Bronchial epithelial cell (primary cell): ENCODE measurements at regions not wholly inside any gene's neighbourhood (a gene's known extent, or its start where the extent isn't known, plus 50 kb on each side); places are given as distances from the start of the nearest gene placed in this dataset.

Experiments
- DNase-seq: peaks from one replicate; pipeline ENCODE4 v3.0.0-alpha.2; 2010; ENCODE audit warnings: low read depth
- FAIRE-seq: peaks from 2 replicates; lab custom pipeline; 2011; peaks lifted over from hg19 to GRCh38; lab: Jason Lieb, UNC
- H3K27me3 ChIP-seq: 2 replicates; pipeline ENCODE4 v1.5.1; 2011; ENCODE audit warnings: low read length; ENCODE audit not compliant: control insufficient read depth, insufficient read depth
- H3K36me3 ChIP-seq: 2 replicates; pipeline ENCODE4 v1.5.1; 2011; ENCODE audit warnings: low read length; ENCODE audit not compliant: control insufficient read depth, insufficient read depth
- H3K4me3 ChIP-seq: 2 replicates; pipeline ENCODE4 v1.5.1; 2011; ENCODE audit warnings: mild to moderate bottlenecking, low read depth, low read length, control low read depth
- CTCF ChIP-seq: IDR thresholded peaks from 2 replicates; pipeline ENCODE4 v1.5.1; 2011; ENCODE audit warnings: mild to moderate bottlenecking, moderate library complexity, low read length, control low read depth, inconsistent platforms; ENCODE audit not compliant: insufficient read depth, severe bottlenecking

GRCh38 chr4:43564591-43564990 is 672.1 kb downstream of the GRXCR1 start:
- FAIRE-seq = no peak
- no peak for DNase-seq

GRCh38 chr4:43567644-43568043 is 675.1 kb downstream of the GRXCR1 start:
- DNase-seq (no peak), FAIRE-seq (no peak)
- H3K27me3 ChIP-seq = no peaks in the 10 kb centered on the region
- TF ChIP-seq CTCF = no peak
- H3K36me3 ChIP-seq = no peaks in the 10 kb centered on the region
- H3K4me3 ChIP-seq = no peak overlapping the region

More at GRCh38 chr4:43564591-43564990, 672.1 kb downstream of the GRXCR1 start:
- Histone ChIP-seq H3K27me3 (no peaks in the 10 kb centered on the region), H3K36me3 (no peaks in the 10 kb centered on the region), H3K4me3 (no peak overlapping the region)
- TF ChIP-seq CTCF = no peak

GRCh38 chr4:43586813-43587212 is 694.3 kb downstream of the GRXCR1 start:
- no peaks in the 10 kb centered on the region for H3K36me3 ChIP-seq
- H3K4me3 ChIP-seq = no peak overlapping the region
- no peaks in the 10 kb centered on the region for H3K27me3 ChIP-seq
- no peak for FAIRE-seq
- TF ChIP-seq CTCF = no peak
- DNase-seq = no peak

- peak; percentile 79 for FAIRE-seq
- H3K36me3 ChIP-seq = no peaks in the 10 kb centered on the region
- H3K4me3 ChIP-seq = no peak overlapping the region
- H3K27me3 ChIP-seq = no peaks in the 10 kb centered on the region
- TF ChIP-seq CTCF = no peak
- no peak for DNase-seq
Observed at GRCh38 chr4:43587758-43588157, 695.2 kb downstream of the GRXCR1 start.

- FAIRE-seq = no peak
- H3K4me3 ChIP-seq = no peak overlapping the region
- H3K27me3 ChIP-seq = no peaks in the 10 kb centered on the region
- no peak for DNase-seq
- TF ChIP-seq CTCF = no peak
- no peaks in the 10 kb centered on the region for H3K36me3 ChIP-seq
Observed at GRCh38 chr4:43607400-43607799, 714.9 kb downstream of the GRXCR1 start.

- no peak for FAIRE-seq
Observed at GRCh38 chr4:43607827-43608461, 715.4 kb downstream of the GRXCR1 start.

More at GRCh38 chr4:43607827-43608461, 715.4 kb downstream of the GRXCR1 start:
- Histone ChIP-seq H3K36me3 (no peaks in the 10 kb centered on the region), H3K4me3 (no peak overlapping the region), H3K27me3 (no peaks in the 10 kb centered on the region)
- no peak for TF ChIP-seq CTCF
- no peak for DNase-seq
